Caco-2 (cell line): ENCODE measurements at regions not wholly inside any gene's neighbourhood (a gene's known extent, or its start where the extent isn't known, plus 50 kb on each side); places are given as distances from the start of the nearest gene placed in this dataset.

Experiments
- BruUV-seq: library from RNA; stranded (reverse); fragments of 400-500 nt; replicated peaks from 2 replicates; lab custom pipeline; 2021; lab: Mats Ljungman, UMichigan
- CTCF ChIA-PET: fragments of 300-600 bp; sonication (Branson Sonifier 250); formaldehyde crosslinking; loops from one replicate; lab custom pipeline; 2022; ENCODE audit warnings: antibody characterized with exemption; lab: Charles Lee
- POLR2A ChIA-PET: fragments of 300-600 bp; sonication (Branson Sonifier 250); formaldehyde crosslinking; loops from one replicate; lab custom pipeline; 2022; ENCODE audit warnings: antibody characterized with exemption; lab: Charles Lee
- DNase-seq, 2 experiments: peaks; one replicate each; pipeline versions ENCODE4 v3.0.0 to v3.0.0-alpha.2; 2020 to 2022
- H3K27me3 ChIP-seq: replicated peaks from 2 replicates; pipeline ENCODE4 v1.6.0; 2011; ENCODE audit warnings: low read length; ENCODE audit not compliant: control insufficient read depth, insufficient read depth
- H3K36me3 ChIP-seq: 2 replicates; pipeline ENCODE4 v1.5.1; 2011; ENCODE audit warnings: low read length; ENCODE audit not compliant: control insufficient read depth, insufficient read depth
- H3K4me1 ChIP-seq: fragments of 250-450 bp; sonication (Bioruptor Pico); 2 replicates; pipeline ENCODE4 v1.5.1; 2020; ENCODE audit warnings: mild to moderate bottlenecking
- H3K4me3 ChIP-seq: 2 replicates; pipeline ENCODE4 v1.5.1; 2011; ENCODE audit warnings: low read depth, mild to moderate bottlenecking, control low read depth, low read length
- H3K9me3 ChIP-seq: fragments of 250-450 bp; sonication (Bioruptor Pico); 2 replicates; pipeline ENCODE4 v1.5.1; 2020; ENCODE audit warnings: mild to moderate bottlenecking, moderate library complexity
- H3K27ac Mint-ChIP-seq: one replicate; pipeline ENCODE4 v1.8.0; 2022; ENCODE audit warnings: mixed read lengths; ENCODE audit not compliant: unreplicated experiment
- H3K27me3 Mint-ChIP-seq: one replicate; pipeline ENCODE4 v1.8.0; 2022; ENCODE audit warnings: mixed read lengths; ENCODE audit not compliant: insufficient read depth, unreplicated experiment
- H3K36me3 Mint-ChIP-seq: one replicate; pipeline ENCODE4 v1.8.0; 2022; ENCODE audit warnings: mild to moderate bottlenecking, mixed read lengths; ENCODE audit not compliant: insufficient read depth, unreplicated experiment
- H3K4me1 Mint-ChIP-seq: one replicate; pipeline ENCODE4 v1.8.0; 2022; ENCODE audit warnings: low read depth, mixed read lengths; ENCODE audit not compliant: unreplicated experiment
- H3K4me3 Mint-ChIP-seq: one replicate; pipeline ENCODE4 v1.8.0; 2022; ENCODE audit warnings: mild to moderate bottlenecking, moderate library complexity, mixed read lengths; ENCODE audit not compliant: unreplicated experiment
- H3K9me3 Mint-ChIP-seq: one replicate; pipeline ENCODE4 v1.8.0; 2022; ENCODE audit warnings: mixed read lengths; ENCODE audit not compliant: unreplicated experiment
- intact Hi-C: fragments of 100-400 bp; cut with micrococcal nuclease; formaldehyde crosslinking; loops from one replicate; pipeline ENCODE4 v1.10.0; 2022; ENCODE audit not compliant: unreplicated experiment
- TF ChIP-seq, protein P1 (sequence below), 2 experiments: fragments of 200-600 bp in 1 of 2; IDR thresholded peaks; 1 replicate in 1 of 2; 2 replicates in 1 of 2; pipeline versions ENCODE4 v1.5.1 to v1.8.0; 2011 to 2022; ENCODE audit warnings: antibody characterized with exemption in 1 of 2, control low read depth in 1 of 2, inconsistent platforms in 1 of 2, low read depth in 1 of 2, low read length in 1 of 2, mild to moderate bottlenecking in 1 of 2, moderate library complexity in 1 of 2; ENCODE audit not compliant: insufficient read depth in 1 of 2, severe bottlenecking in 1 of 2, unreplicated experiment in 1 of 2

DNA sequence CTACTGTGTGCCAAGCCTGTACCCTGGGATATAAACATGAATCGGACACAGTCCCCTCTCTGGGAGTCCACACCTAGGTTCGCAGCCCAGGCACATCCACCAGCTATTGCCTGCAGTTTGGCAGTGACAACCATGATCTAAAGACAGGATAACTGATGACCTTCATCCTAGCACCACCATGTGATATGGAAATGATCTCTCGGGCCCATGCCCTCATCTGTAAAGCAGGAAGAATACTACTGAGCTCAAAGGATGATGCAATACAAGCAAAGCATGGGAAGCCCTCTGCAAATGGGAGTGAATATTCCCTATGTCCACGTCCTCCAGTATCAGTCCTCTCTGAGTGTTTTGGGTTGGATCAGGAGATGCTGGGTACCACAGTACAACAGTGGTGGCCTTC lies 80.9 kb upstream of the MSX1 start:
- H3K4me1 ChIP-seq = no peaks in the 10 kb centered on the region
- Mint-ChIP-seq H3K4me1 (no peaks in the 10 kb centered on the region), H3K9me3 (no peaks in the 10 kb centered on the region)

DNA sequence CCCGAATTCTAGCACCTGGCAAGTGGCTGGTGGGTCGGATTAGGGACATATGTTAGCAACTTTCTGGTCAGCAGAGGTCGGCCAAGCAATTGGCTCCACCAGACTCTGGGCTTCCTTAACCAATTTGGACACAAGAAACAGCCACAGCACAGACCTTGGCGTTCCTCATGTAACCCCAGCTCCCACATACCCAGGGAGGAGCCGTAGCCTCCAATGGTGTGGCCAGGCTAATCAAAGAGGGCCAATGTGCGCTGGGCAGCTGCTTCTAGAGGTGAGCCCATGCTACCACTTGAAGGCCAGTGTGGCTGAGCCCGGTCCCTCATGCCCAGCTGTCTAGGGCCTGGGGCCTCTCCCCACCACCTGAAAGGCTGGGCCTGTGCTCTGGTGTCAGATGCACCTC lies 82.5 kb upstream of the MSX1 start:
- no peaks in the 10 kb centered on the region for H3K9me3 Mint-ChIP-seq
- CTCF ChIA-PET = no interaction called here
- no peaks in the 10 kb centered on the region for H3K27me3 Mint-ChIP-seq
- H3K4me3 Mint-ChIP-seq = no peak overlapping the region
- DNase-seq = no peak
- no peaks in the 10 kb centered on the region for H3K27me3 ChIP-seq
- no peaks in the 10 kb centered on the region for H3K4me1 Mint-ChIP-seq
- H3K4me3 ChIP-seq = no peak overlapping the region
- BruUV-seq = no TSS peak
- no peaks in the 10 kb centered on the region for H3K36me3 ChIP-seq
- intact Hi-C loops = no loop called here
- no peaks in the 10 kb centered on the region for H3K4me1 ChIP-seq
- POLR2A ChIA-PET = no interaction called here
- H3K27ac Mint-ChIP-seq = no peak overlapping the region
- TF ChIP-seq, protein P1, sequence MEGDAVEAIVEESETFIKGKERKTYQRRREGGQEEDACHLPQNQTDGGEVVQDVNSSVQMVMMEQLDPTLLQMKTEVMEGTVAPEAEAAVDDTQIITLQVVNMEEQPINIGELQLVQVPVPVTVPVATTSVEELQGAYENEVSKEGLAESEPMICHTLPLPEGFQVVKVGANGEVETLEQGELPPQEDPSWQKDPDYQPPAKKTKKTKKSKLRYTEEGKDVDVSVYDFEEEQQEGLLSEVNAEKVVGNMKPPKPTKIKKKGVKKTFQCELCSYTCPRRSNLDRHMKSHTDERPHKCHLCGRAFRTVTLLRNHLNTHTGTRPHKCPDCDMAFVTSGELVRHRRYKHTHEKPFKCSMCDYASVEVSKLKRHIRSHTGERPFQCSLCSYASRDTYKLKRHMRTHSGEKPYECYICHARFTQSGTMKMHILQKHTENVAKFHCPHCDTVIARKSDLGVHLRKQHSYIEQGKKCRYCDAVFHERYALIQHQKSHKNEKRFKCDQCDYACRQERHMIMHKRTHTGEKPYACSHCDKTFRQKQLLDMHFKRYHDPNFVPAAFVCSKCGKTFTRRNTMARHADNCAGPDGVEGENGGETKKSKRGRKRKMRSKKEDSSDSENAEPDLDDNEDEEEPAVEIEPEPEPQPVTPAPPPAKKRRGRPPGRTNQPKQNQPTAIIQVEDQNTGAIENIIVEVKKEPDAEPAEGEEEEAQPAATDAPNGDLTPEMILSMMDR (IDR thresholded peaks at IDR 0.05; ENCODE audit: insufficient read depth in 1 of 2, low read depth in 1 of 2, low read length in 1 of 2, severe bottlenecking in 1 of 2, unreplicated experiment in 1 of 2) = no peak
- H3K36me3 Mint-ChIP-seq = no peaks in the 10 kb centered on the region
- no peaks in the 10 kb centered on the region for H3K9me3 ChIP-seq

More for the DNA sequence above, 80.9 kb upstream of the MSX1 start:
- Histone ChIP-seq H3K27me3 (no peaks in the 10 kb centered on the region), H3K4me3 (no peak overlapping the region), H3K9me3 (no peaks in the 10 kb centered on the region), H3K36me3 (no peaks in the 10 kb centered on the region)
- H3K4me3 Mint-ChIP-seq = no peak overlapping the region
- no peaks in the 10 kb centered on the region for H3K27me3 Mint-ChIP-seq
- TF ChIP-seq, protein P1 (IDR thresholded peaks at IDR 0.05; ENCODE audit: insufficient read depth in 1 of 2, low read depth in 1 of 2, low read length in 1 of 2, severe bottlenecking in 1 of 2, unreplicated experiment in 1 of 2) = no peak
- POLR2A ChIA-PET = no interaction called here
- no peaks in the 10 kb centered on the region for H3K36me3 Mint-ChIP-seq
- intact Hi-C loops = no loop called here
- no peak overlapping the region for H3K27ac Mint-ChIP-seq
- CTCF ChIA-PET = interaction anchor here (0.7 kb wide), 1 partner anchor 17 kb away, joined by 3 read pairs; no protein-coding TSS in a partner anchor
- no peak for DNase-seq
- BruUV-seq = no TSS peak

DNA sequence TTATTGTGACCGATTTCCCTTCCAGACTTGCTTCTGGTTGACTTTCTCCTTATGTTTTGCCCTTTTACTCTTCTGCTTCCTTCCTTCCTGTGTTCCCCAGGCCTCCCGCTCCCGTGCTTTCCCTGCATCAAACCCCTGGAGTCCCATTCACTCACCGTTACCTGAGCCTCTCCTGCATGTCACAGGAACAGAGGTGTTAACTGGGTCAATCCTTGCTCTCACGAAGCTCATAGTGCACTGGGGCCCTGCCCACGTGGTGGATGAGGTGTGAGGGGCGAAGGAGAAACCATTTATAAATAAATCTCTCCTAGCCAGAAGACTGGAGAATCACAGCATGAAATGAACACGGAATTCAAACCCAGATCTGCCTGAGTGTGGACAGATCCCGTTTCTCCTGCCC lies 83.1 kb upstream of the MSX1 start:
- no peak overlapping the region for H3K4me3 Mint-ChIP-seq
- H3K27me3 ChIP-seq = no peaks in the 10 kb centered on the region
- H3K9me3 ChIP-seq = no peaks in the 10 kb centered on the region
- no peaks in the 10 kb centered on the region for H3K4me1 Mint-ChIP-seq
- TF ChIP-seq, protein P1 (IDR thresholded peaks at IDR 0.05; ENCODE audit: insufficient read depth in 1 of 2, low read depth in 1 of 2, low read length in 1 of 2, severe bottlenecking in 1 of 2, unreplicated experiment in 1 of 2) = no peak
- intact Hi-C loops = no loop called here
- no peaks in the 10 kb centered on the region for H3K36me3 ChIP-seq
- H3K4me1 ChIP-seq = no peaks in the 10 kb centered on the region
- ChIA-PET POLR2A (no interaction called here), CTCF (interaction anchor here (0.6 kb wide), 1 partner anchor 70 kb away, joined by 3 read pairs; no protein-coding TSS in a partner anchor)
- H3K4me3 ChIP-seq = no peak overlapping the region
- H3K36me3 Mint-ChIP-seq = no peaks in the 10 kb centered on the region
- no TSS peak for BruUV-seq
- H3K27me3 Mint-ChIP-seq = no peaks in the 10 kb centered on the region
- H3K27ac Mint-ChIP-seq = no peak overlapping the region
- no peak for DNase-seq
- no peaks in the 10 kb centered on the region for H3K9me3 Mint-ChIP-seq
